Subcutaneous abdominal adipose tissue (tissue), 5 donors: ENCODE measurements at regions not wholly inside any gene's neighbourhood (a gene's known extent, or its start where the extent isn't known, plus 50 kb on each side); places are given as distances from the start of the nearest gene placed in this dataset.
"Not testable (repeated sequence)": the region's sequence is repeated elsewhere in the genome, so short reads cannot be mapped to it uniquely, and the experiment has no call there.

Source experiments
- H3K27ac ChIP-seq: one replicate; pipeline ENCODE4 v1.7.0; 2013; ENCODE audit warnings: low read depth, mild to moderate bottlenecking, inconsistent platforms, low read length, moderate library complexity
- H3K27me3 ChIP-seq, 5 donors: one replicate each; pipeline ENCODE4 v1.7.0; 2013; ENCODE audit warnings: low read length in 5 of 5, inconsistent platforms in 1 of 5; ENCODE audit not compliant: control insufficient read depth in 5 of 5, insufficient read depth in 4 of 5
- H3K36me3 ChIP-seq, 5 donors: one replicate each; pipeline ENCODE4 v1.7.0; 2013; ENCODE audit warnings: low read length in 5 of 5; ENCODE audit not compliant: control insufficient read depth in 5 of 5, insufficient read depth in 5 of 5
- H3K4me1 ChIP-seq, 5 donors: one replicate each; pipeline ENCODE4 v1.7.0; 2013; ENCODE audit warnings: low read length in 5 of 5, mild to moderate bottlenecking in 3 of 5, moderate library complexity in 1 of 5; ENCODE audit not compliant: control insufficient read depth in 5 of 5, insufficient read depth in 5 of 5
- H3K4me3 ChIP-seq, 5 donors: one replicate each; pipeline ENCODE4 v1.7.0; 2013; ENCODE audit warnings: low read length in 5 of 5, low read depth in 1 of 5
- H3K9ac ChIP-seq, 5 donors: one replicate each; pipeline ENCODE4 v1.7.0; 2013; ENCODE audit warnings: low read length in 5 of 5, mild to moderate bottlenecking in 4 of 5, moderate library complexity in 3 of 5
- H3K9me3 ChIP-seq, 5 donors: one replicate each; pipeline ENCODE4 v1.7.0; 2013; ENCODE audit warnings: low read length in 5 of 5; ENCODE audit not compliant: control insufficient read depth in 5 of 5
- donor health status: healthy.
- donor health status: healthy.
- donor health status: healthy.
- donor health status: healthy.
- donor health status: healthy.

- H3K27ac ChIP-seq, H3K9ac ChIP-seq, H3K4me1 ChIP-seq, H3K4me3 ChIP-seq, H3K27me3 ChIP-seq, H3K9me3 ChIP-seq, H3K36me3 ChIP-seq: not testable (repeated sequence)
Observed at GRCh38 chr7:63691408-63691807, 307.2 kb upstream of the ZNF722 start.

- not testable (repeated sequence) for H3K9me3 ChIP-seq, H3K36me3 ChIP-seq, H3K9ac ChIP-seq, H3K4me3 ChIP-seq, H3K27me3 ChIP-seq, H3K27ac ChIP-seq, H3K4me1 ChIP-seq
Observed at GRCh38 chr7:63694296-63694695, 304.4 kb upstream of the ZNF722 start.
